ENCODE measurements at regions not wholly inside any gene's neighbourhood (a gene's known extent, or its start where the extent isn't known, plus 50 kb on each side); places are given as distances from the start of the nearest gene placed in this dataset.

GRCh38 chr12:107283652-107284051 lies 190.3 kb upstream of the CRY1 start:
- no peak for DNase-seq

GRCh38 chr12:107284692-107285091 lies 191.3 kb upstream of the CRY1 start:
- Histone ChIP-seq H3K9me3 (ENCODE audit: severe bottlenecking) (peaks cover 4% of the 10 kb centered on the region), H3K27ac (no peak overlapping the region), H3K4me3 (ENCODE audit: low read depth, low read length) (no peak overlapping the region), H3K27me3 (ENCODE audit: insufficient read depth, low read depth, severe bottlenecking) (no peaks in the 10 kb centered on the region), H3K36me3 (no peaks in the 10 kb centered on the region)
- DNase-seq = no peak
- no peak for TF ChIP-seq CTCF (IDR thresholded peaks at IDR 0.05; ENCODE audit: low read depth, low read length)

More at GRCh38 chr12:107283652-107284051, 190.3 kb upstream of the CRY1 start:
- H3K9me3 ChIP-seq (ENCODE audit: severe bottlenecking) = peaks cover 4% of the 10 kb centered on the region
- TF ChIP-seq CTCF (IDR thresholded peaks at IDR 0.05; ENCODE audit: low read depth, low read length) = no peak
- no peak overlapping the region for H3K4me3 ChIP-seq (ENCODE audit: low read depth, low read length)
- no peaks in the 10 kb centered on the region for H3K36me3 ChIP-seq
- H3K27ac ChIP-seq = no peak overlapping the region
- H3K27me3 ChIP-seq (ENCODE audit: insufficient read depth, low read depth, severe bottlenecking) = no peaks in the 10 kb centered on the region

- H3K9me3 ChIP-seq (ENCODE audit: severe bottlenecking) = peaks cover 4% of the 10 kb centered on the region
- TF ChIP-seq CTCF (IDR thresholded peaks at IDR 0.05; ENCODE audit: low read depth, low read length) = no peak
- H3K4me3 ChIP-seq (ENCODE audit: low read depth, low read length) = no peak overlapping the region
- no peak overlapping the region for H3K27ac ChIP-seq
- no peaks in the 10 kb centered on the region for H3K27me3 ChIP-seq (ENCODE audit: insufficient read depth, low read depth, severe bottlenecking)
- DNase-seq = no peak
- H3K36me3 ChIP-seq = no peaks in the 10 kb centered on the region
Measured at GRCh38 chr12:107287436-107288413, 194.4 kb upstream of the CRY1 start.

GRCh38 chr12:107288414-107289127 lies 195.2 kb upstream of the CRY1 start:
- H3K4me3 ChIP-seq (ENCODE audit: low read depth, low read length) = no peak overlapping the region
- no peak for TF ChIP-seq CTCF (IDR thresholded peaks at IDR 0.05; ENCODE audit: low read depth, low read length)

GRCh38 chr12:107291018-107291417 lies 197.7 kb upstream of the CRY1 start:
- H3K27me3 ChIP-seq (ENCODE audit: insufficient read depth, low read depth, severe bottlenecking) = no peaks in the 10 kb centered on the region
- DNase-seq = no peak
- no peaks in the 10 kb centered on the region for H3K36me3 ChIP-seq
- no peak for TF ChIP-seq CTCF (IDR thresholded peaks at IDR 0.05; ENCODE audit: low read depth, low read length)
- H3K4me3 ChIP-seq (ENCODE audit: low read depth, low read length) = no peak overlapping the region
- no peak overlapping the region for H3K27ac ChIP-seq
- no peaks in the 10 kb centered on the region for H3K9me3 ChIP-seq (ENCODE audit: severe bottlenecking)

More at GRCh38 chr12:107288414-107289127, 195.2 kb upstream of the CRY1 start:
- Histone ChIP-seq H3K9me3 (ENCODE audit: severe bottlenecking) (peaks cover 4% of the 10 kb centered on the region), H3K27me3 (ENCODE audit: insufficient read depth, low read depth, severe bottlenecking) (no peaks in the 10 kb centered on the region), H3K27ac (no peak overlapping the region), H3K36me3 (no peaks in the 10 kb centered on the region)
- DNase-seq = no peak

All from WERI-Rb-1 (cell line).